Activated CD8-positive, alpha-beta T cell treated with anti-CD3 and anti-CD28 coated beads for 36 hours (primary cell): ENCODE measurements at regions not wholly inside any gene's neighbourhood (a gene's known extent, or its start where the extent isn't known, plus 50 kb on each side); places are given as distances from the start of the nearest gene placed in this dataset.

Source experiments
- ATAC-seq: fragments of 200-7000 bp; cut with Tn5 transposase; one replicate; pipeline ENCODE4 v1.10.0; 2021; ENCODE audit warnings: mild to moderate bottlenecking, moderate library complexity
- CTCF ChIA-PET: fragments of 350-600 bp; sonication (Branson Sonifier 250); formaldehyde crosslinking; loops from one replicate; lab custom pipeline; 2021; ENCODE audit warnings: antibody characterized with exemption; lab: Charles Lee
- POLR2A ChIA-PET: fragments of 350-600 bp; sonication (Branson Sonifier 250); formaldehyde crosslinking; loops from one replicate; lab custom pipeline; 2021; ENCODE audit warnings: antibody characterized with exemption; lab: Charles Lee
- DNase-seq: peaks from one replicate; pipeline ENCODE4 v3.0.0-alpha.2; 2020
- H3K27ac Mint-ChIP-seq: one replicate; pipeline ENCODE4 v1.8.0; 2021; ENCODE audit warnings: mild to moderate bottlenecking, mixed read lengths
- H3K27me3 Mint-ChIP-seq: one replicate; pipeline ENCODE4 v1.8.0; 2021; ENCODE audit warnings: mixed read lengths
- H3K36me3 Mint-ChIP-seq: one replicate; pipeline ENCODE4 v1.8.0; 2021; ENCODE audit warnings: low read depth, mixed read lengths
- H3K4me1 Mint-ChIP-seq: one replicate; pipeline ENCODE4 v1.8.0; 2021; ENCODE audit warnings: low read depth, mixed read lengths
- H3K4me3 Mint-ChIP-seq: one replicate; pipeline ENCODE4 v1.8.0; 2021; ENCODE audit warnings: mild to moderate bottlenecking, moderate library complexity, mixed read lengths
- H3K9me3 Mint-ChIP-seq: one replicate; pipeline ENCODE4 v1.8.0; 2021; ENCODE audit warnings: mixed read lengths
- intact Hi-C: fragments of 100-400 bp; cut with micrococcal nuclease; formaldehyde crosslinking; loops from one replicate; pipeline ENCODE4 v1.10.0; 2022
- TF ChIP-seq, protein P1 (sequence below): fragments of 200-600 bp; IDR thresholded peaks from one replicate; pipeline ENCODE4 v1.8.0; 2022; ENCODE audit warnings: antibody characterized with exemption, mild to moderate bottlenecking

DNA sequence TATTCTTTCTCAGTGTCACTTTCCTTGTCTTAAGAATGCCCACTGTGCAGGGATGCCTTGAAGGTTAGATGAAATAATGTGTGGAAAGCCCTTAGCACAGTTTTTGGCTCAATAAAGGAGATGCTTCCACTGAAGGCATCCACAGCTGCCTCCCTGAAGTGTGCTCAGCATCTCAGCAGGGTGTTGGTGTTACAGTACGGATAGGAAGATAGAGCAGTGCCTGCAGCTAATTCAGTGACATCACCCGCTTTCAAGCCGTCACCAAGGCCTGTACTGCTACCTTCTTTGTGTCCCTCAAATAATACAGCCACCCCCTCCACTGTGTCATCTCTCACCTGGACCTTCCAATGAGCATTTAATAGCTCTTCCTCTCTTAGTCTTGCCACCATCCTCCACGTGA lies 59.0 kb downstream of the NDUFS5 start:
- ChIA-PET POLR2A (no interaction called here), CTCF (interaction anchor here (1.3 kb wide), 1 partner anchor 14 kb away, joined by 4 read pairs; no protein-coding TSS in a partner anchor)
- Mint-ChIP-seq H3K4me3 (no peak overlapping the region), H3K4me1 (peaks cover 4% of the 10 kb centered on the region), H3K27ac (no peak overlapping the region), H3K9me3 (no peaks in the 10 kb centered on the region), H3K36me3 (no peaks in the 10 kb centered on the region), H3K27me3 (peaks cover 18% of the 10 kb centered on the region)
- TF ChIP-seq, protein P1, sequence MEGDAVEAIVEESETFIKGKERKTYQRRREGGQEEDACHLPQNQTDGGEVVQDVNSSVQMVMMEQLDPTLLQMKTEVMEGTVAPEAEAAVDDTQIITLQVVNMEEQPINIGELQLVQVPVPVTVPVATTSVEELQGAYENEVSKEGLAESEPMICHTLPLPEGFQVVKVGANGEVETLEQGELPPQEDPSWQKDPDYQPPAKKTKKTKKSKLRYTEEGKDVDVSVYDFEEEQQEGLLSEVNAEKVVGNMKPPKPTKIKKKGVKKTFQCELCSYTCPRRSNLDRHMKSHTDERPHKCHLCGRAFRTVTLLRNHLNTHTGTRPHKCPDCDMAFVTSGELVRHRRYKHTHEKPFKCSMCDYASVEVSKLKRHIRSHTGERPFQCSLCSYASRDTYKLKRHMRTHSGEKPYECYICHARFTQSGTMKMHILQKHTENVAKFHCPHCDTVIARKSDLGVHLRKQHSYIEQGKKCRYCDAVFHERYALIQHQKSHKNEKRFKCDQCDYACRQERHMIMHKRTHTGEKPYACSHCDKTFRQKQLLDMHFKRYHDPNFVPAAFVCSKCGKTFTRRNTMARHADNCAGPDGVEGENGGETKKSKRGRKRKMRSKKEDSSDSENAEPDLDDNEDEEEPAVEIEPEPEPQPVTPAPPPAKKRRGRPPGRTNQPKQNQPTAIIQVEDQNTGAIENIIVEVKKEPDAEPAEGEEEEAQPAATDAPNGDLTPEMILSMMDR, result no peak
- no peak for DNase-seq
- intact Hi-C loops, result no loop called here
- ATAC-seq, result no peak

DNA sequence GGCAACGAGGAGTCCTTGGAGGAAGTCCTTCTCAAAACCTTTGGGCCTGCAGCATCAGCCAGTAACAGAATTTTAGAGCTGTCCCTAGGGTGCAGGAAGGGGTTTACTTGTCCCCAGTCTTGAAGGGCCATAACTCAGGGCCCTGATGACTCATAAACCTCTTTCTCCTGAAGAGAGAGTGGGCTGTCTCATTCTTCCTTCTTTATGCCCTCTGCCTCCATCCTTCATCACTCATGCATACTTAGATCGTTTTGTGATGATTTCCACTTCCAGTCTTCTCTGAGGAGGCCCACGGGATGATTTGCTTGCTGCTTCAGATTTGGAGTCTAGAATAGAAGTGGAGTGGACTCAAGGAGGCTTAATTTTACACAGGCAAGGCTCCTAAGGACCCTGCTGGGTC lies 60.2 kb downstream of the NDUFS5 start:
- intact Hi-C loops, result no loop called here
- POLR2A ChIA-PET, result interaction anchor here (0.6 kb wide), 1 partner anchor 142 kb away, joined by 3 read pairs; no protein-coding TSS in a partner anchor
- H3K9me3 Mint-ChIP-seq, result no peaks in the 10 kb centered on the region

DNA sequence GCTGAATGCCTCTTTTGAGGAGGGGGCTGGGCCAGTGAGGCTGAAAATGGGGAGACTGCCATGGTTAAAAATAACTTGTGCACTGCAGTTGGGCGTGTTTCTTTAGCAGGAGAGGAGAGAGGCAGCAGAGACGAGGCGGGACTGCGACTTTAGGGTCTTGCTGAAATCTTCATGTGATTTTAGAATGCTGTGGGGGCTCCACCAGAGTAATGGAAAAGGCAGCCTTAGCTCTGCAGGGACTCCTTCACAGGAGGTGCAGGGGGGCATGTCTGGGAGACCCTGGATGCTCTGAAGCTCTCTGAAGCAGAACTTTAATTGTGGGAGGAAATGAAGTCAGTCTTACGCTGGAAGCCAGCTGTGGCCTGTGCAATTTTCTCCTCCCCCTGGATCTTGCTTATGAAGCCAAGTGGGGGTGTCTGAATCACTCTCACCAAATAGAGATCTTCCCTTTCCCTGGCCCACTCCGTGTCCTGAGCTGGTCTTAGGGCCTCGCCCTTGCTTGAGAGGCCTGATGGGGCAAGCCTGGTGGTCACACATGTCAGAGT lies 60.8 kb downstream of the NDUFS5 start:
- ChIA-PET CTCF (interaction anchor here (1.1 to 1.5 kb wide), 2 partner anchors 12 to 168 kb away, joined by 3 to 4 read pairs; no protein-coding TSS in a partner anchor), POLR2A (no interaction called here)
- Mint-ChIP-seq H3K36me3 (no peaks in the 10 kb centered on the region), H3K4me1 (peaks cover 2% of the 10 kb centered on the region), H3K27ac (no peak overlapping the region), H3K4me3 (no peak overlapping the region), H3K9me3 (no peaks in the 10 kb centered on the region), H3K27me3 (peaks cover 10% of the 10 kb centered on the region)
- intact Hi-C loops, result no loop called here
- ATAC-seq (no peak), DNase-seq (no peak)
- TF ChIP-seq, protein P1, result no peak

More for the DNA sequence above, 60.2 kb downstream of the NDUFS5 start:
- no peak overlapping the region for H3K4me3 Mint-ChIP-seq
- DNase-seq (no peak), ATAC-seq (no peak)
- CTCF ChIA-PET, result no interaction called here
- H3K4me1 Mint-ChIP-seq, result peaks cover 2% of the 10 kb centered on the region
- H3K36me3 Mint-ChIP-seq, result no peaks in the 10 kb centered on the region
- no peak overlapping the region for H3K27ac Mint-ChIP-seq
- H3K27me3 Mint-ChIP-seq, result peaks cover 10% of the 10 kb centered on the region
- TF ChIP-seq, protein P1, result no peak

DNA sequence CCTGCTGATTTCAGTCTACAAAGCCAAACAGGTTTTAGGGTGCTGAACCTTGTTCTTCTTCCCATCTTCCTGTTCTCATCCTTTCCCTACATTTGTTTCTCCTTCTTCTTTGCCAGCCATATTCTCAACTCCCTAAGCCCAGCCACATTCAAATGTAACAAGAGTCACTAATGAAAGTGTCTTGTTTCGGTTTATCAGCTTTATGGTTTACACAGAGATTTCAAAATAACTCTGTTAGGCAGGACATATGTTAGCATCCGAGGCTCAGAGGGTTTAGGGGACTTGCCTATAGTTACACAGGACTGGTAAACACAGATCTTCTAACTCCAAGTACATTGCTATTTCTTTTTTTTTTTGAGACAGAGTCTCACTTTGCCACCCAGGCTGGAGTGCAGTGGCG lies 61.3 kb downstream of the NDUFS5 start:
- peaks cover 2% of the 10 kb centered on the region for H3K4me1 Mint-ChIP-seq
- intact Hi-C loops, result no loop called here
- no peak overlapping the region for H3K4me3 Mint-ChIP-seq
- ChIA-PET CTCF (interaction anchor here (1.1 to 1.5 kb wide), 2 partner anchors 11 to 168 kb away, joined by 3 to 4 read pairs; no protein-coding TSS in a partner anchor), POLR2A (interaction anchor here (0.5 kb wide), 1 partner anchor 186 kb away, joined by 3 read pairs; no protein-coding TSS in a partner anchor)
- peaks cover 5% of the 10 kb centered on the region for H3K27me3 Mint-ChIP-seq
- ATAC-seq (no peak), DNase-seq (no peak)
- H3K9me3 Mint-ChIP-seq, result no peaks in the 10 kb centered on the region
- TF ChIP-seq, protein P1, result no peak
- no peak overlapping the region for H3K27ac Mint-ChIP-seq
- no peaks in the 10 kb centered on the region for H3K36me3 Mint-ChIP-seq

DNA sequence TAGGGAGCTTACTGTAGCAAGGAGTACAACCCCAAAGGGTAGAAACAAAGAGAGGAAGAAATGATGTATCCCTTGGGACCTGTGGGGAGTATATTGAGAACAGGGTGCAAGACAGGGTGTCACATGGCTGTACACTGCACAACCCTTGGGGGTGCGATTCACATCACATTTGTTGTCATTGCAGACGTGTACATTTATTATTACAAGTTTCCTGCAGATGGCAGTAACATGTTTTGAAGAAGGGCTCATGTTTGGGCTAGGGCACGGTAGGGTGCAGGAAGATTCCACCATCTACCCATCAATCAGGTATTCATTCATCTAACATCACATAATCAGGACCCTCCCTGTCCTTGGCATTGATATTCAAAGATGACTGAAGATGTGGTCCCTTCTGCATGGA lies 62.5 kb downstream of the NDUFS5 start:
- ChIA-PET POLR2A (interaction anchor here (1.1 kb wide), 1 partner anchor 16 kb away, joined by 3 read pairs; no protein-coding TSS in a partner anchor), CTCF (interaction anchor here (0.8 kb wide), 1 partner anchor 9 kb away, joined by 4 read pairs; no protein-coding TSS in a partner anchor)
- ATAC-seq (no peak), DNase-seq (no peak)
- Mint-ChIP-seq H3K36me3 (no peaks in the 10 kb centered on the region), H3K4me1 (peaks cover 2% of the 10 kb centered on the region), H3K27me3 (peaks cover 3% of the 10 kb centered on the region), H3K27ac (no peak overlapping the region), H3K4me3 (no peak overlapping the region), H3K9me3 (no peaks in the 10 kb centered on the region)
- TF ChIP-seq, protein P1, result no peak
- intact Hi-C loops, result no loop called here
